ENCODE measurements at regions not wholly inside any gene's neighbourhood (a gene's known extent, or its start where the extent isn't known, plus 50 kb on each side); places are given as distances from the start of the nearest gene placed in this dataset.

DNA sequence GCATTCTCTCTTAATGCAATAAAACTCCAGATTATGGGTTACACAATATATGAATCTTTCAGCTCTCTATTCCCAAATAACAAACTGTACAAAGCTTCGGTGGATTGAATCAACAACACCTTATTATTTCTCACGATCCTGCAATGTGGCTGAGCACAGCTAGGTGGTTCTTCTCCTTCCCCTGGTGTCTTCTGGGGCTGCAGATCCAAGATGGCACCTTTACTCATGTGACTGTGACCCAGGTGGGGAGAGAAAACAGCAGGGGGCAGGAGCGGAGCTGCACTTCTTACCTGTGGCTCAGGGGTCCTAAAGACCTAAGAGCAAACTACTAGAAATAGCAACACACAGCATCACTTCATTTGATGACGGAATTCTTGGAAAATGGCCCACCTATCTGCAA lies 233.1 kb downstream of the IRX1 start:
- Histone ChIP-seq H3K27me3 (ENCODE audit: control insufficient read depth, insufficient read depth, low read length) (no peaks in the 10 kb centered on the region), H3K9ac (ENCODE audit: low read length in 3 of 3) (no peak overlapping the region), H3K36me3 (ENCODE audit: control insufficient read depth in 2 of 3, insufficient read depth in 3 of 3, low read length in 3 of 3) (no peaks in the 10 kb centered on the region), H3K4me3 (ENCODE audit: low read length in 3 of 3) (no peak overlapping the region), H3K9me3 (ENCODE audit: control insufficient read depth in 2 of 3, insufficient read depth in 1 of 3, low read length in 3 of 3) (no peaks in the 10 kb centered on the region), H3K27ac (ENCODE audit: low read depth in 2 of 2, low read length in 2 of 2) (no peak overlapping the region), H3K4me1 (ENCODE audit: control insufficient read depth in 2 of 3, insufficient read depth in 2 of 3, low read depth in 1 of 3, low read length in 3 of 3) (no peaks in the 10 kb centered on the region)
- no peak for DNase-seq
- intact Hi-C loops (cut with DNase I): no loop called here
- TF ChIP-seq, protein P1, sequence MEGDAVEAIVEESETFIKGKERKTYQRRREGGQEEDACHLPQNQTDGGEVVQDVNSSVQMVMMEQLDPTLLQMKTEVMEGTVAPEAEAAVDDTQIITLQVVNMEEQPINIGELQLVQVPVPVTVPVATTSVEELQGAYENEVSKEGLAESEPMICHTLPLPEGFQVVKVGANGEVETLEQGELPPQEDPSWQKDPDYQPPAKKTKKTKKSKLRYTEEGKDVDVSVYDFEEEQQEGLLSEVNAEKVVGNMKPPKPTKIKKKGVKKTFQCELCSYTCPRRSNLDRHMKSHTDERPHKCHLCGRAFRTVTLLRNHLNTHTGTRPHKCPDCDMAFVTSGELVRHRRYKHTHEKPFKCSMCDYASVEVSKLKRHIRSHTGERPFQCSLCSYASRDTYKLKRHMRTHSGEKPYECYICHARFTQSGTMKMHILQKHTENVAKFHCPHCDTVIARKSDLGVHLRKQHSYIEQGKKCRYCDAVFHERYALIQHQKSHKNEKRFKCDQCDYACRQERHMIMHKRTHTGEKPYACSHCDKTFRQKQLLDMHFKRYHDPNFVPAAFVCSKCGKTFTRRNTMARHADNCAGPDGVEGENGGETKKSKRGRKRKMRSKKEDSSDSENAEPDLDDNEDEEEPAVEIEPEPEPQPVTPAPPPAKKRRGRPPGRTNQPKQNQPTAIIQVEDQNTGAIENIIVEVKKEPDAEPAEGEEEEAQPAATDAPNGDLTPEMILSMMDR (IDR thresholded peaks at IDR 0.05; ENCODE audit: borderline replicate concordance, extremely low read depth, insufficient read depth): no peak
- FAIRE-seq: no peak

GRCh38 chr5:3833566-3833965 lies 237.9 kb downstream of the IRX1 start:
- H3K9ac ChIP-seq (ENCODE audit: low read length in 3 of 3): no peak overlapping the region
- H3K9me3 ChIP-seq (ENCODE audit: control insufficient read depth in 2 of 3, insufficient read depth in 1 of 3, low read length in 3 of 3): no peaks in the 10 kb centered on the region
- H3K36me3 ChIP-seq (ENCODE audit: control insufficient read depth in 2 of 3, insufficient read depth in 3 of 3, low read length in 3 of 3): no peaks in the 10 kb centered on the region
- no peak overlapping the region for H3K4me3 ChIP-seq (ENCODE audit: low read length in 3 of 3)
- FAIRE-seq (no peak), DNase-seq (no peak)
- intact Hi-C loops (cut with DNase I): no loop called here
- H3K4me1 ChIP-seq (ENCODE audit: control insufficient read depth in 2 of 3, insufficient read depth in 2 of 3, low read depth in 1 of 3, low read length in 3 of 3): peaks cover 0 to 5% (median 0%) of the 10 kb centered on the region in 3 donors
- no peaks in the 10 kb centered on the region for H3K27me3 ChIP-seq (ENCODE audit: control insufficient read depth, insufficient read depth, low read length)
- no peak overlapping the region for H3K27ac ChIP-seq (ENCODE audit: low read depth in 2 of 2, low read length in 2 of 2)
- TF ChIP-seq, protein P1 (IDR thresholded peaks at IDR 0.05; ENCODE audit: borderline replicate concordance, extremely low read depth, insufficient read depth): no peak

- DNase-seq: no peak
- H3K27ac ChIP-seq (ENCODE audit: low read depth in 2 of 2, low read length in 2 of 2): no peak overlapping the region
- no peaks in the 10 kb centered on the region for H3K9me3 ChIP-seq (ENCODE audit: control insufficient read depth in 2 of 3, insufficient read depth in 1 of 3, low read length in 3 of 3)
- no peak overlapping the region for H3K9ac ChIP-seq (ENCODE audit: low read length in 3 of 3)
- intact Hi-C loops (cut with DNase I): no loop called here
- H3K27me3 ChIP-seq (ENCODE audit: control insufficient read depth, insufficient read depth, low read length): no peaks in the 10 kb centered on the region
- no peak for FAIRE-seq
- H3K4me1 ChIP-seq (ENCODE audit: control insufficient read depth in 2 of 3, insufficient read depth in 2 of 3, low read depth in 1 of 3, low read length in 3 of 3): peaks cover 0 to 5% (median 0%) of the 10 kb centered on the region in 3 donors
- H3K4me3 ChIP-seq (ENCODE audit: low read length in 3 of 3): no peak overlapping the region
- no peaks in the 10 kb centered on the region for H3K36me3 ChIP-seq (ENCODE audit: control insufficient read depth in 2 of 3, insufficient read depth in 3 of 3, low read length in 3 of 3)
- TF ChIP-seq, protein P1 (IDR thresholded peaks at IDR 0.05; ENCODE audit: borderline replicate concordance, extremely low read depth, insufficient read depth): no peak
Observed at GRCh38 chr5:3835811-3836210, 240.2 kb downstream of the IRX1 start.

DNA sequence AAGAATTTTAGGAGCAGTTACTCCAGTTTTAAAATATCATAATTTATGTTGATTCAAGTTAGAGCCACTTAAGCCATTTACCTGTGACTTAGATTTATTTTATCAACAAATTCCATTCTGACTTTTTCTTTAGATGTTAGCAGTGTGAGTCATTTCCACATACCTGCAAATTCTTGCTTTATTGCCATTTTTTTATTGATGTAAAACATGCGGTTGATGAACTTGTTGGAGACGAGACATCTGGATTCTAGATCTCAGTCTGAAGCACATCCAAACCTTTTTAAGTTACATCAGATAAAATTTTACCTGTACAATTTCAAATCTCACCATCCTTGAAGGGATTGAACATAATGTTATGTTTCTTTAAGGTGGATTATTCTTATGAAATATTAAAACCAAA lies 240.9 kb downstream of the IRX1 start:
- no peak overlapping the region for H3K4me3 ChIP-seq (ENCODE audit: low read length in 3 of 3)
- intact Hi-C loops (cut with DNase I): no loop called here
- H3K27ac ChIP-seq (ENCODE audit: low read depth in 2 of 2, low read length in 2 of 2): no peak overlapping the region
- FAIRE-seq (no peak), DNase-seq (peak in 1 of 5 donors; percentile 35)
- no peaks in the 10 kb centered on the region for H3K27me3 ChIP-seq (ENCODE audit: control insufficient read depth, insufficient read depth, low read length)
- TF ChIP-seq, protein P1 (IDR thresholded peaks at IDR 0.05; ENCODE audit: borderline replicate concordance, extremely low read depth, insufficient read depth): no peak
- H3K9me3 ChIP-seq (ENCODE audit: control insufficient read depth in 2 of 3, insufficient read depth in 1 of 3, low read length in 3 of 3): no peaks in the 10 kb centered on the region
- peaks cover 0 to 5% (median 0%) of the 10 kb centered on the region in 3 donors for H3K4me1 ChIP-seq (ENCODE audit: control insufficient read depth in 2 of 3, insufficient read depth in 2 of 3, low read depth in 1 of 3, low read length in 3 of 3)
- no peaks in the 10 kb centered on the region for H3K36me3 ChIP-seq (ENCODE audit: control insufficient read depth in 2 of 3, insufficient read depth in 3 of 3, low read length in 3 of 3)
- H3K9ac ChIP-seq (ENCODE audit: low read length in 3 of 3): no peak overlapping the region

Data from kidney (tissue), 13 donors.